ENCODE measurements at regions not wholly inside any gene's neighbourhood (a gene's known extent, or its start where the extent isn't known, plus 50 kb on each side); places are given as distances from the start of the nearest gene placed in this dataset.

DNA sequence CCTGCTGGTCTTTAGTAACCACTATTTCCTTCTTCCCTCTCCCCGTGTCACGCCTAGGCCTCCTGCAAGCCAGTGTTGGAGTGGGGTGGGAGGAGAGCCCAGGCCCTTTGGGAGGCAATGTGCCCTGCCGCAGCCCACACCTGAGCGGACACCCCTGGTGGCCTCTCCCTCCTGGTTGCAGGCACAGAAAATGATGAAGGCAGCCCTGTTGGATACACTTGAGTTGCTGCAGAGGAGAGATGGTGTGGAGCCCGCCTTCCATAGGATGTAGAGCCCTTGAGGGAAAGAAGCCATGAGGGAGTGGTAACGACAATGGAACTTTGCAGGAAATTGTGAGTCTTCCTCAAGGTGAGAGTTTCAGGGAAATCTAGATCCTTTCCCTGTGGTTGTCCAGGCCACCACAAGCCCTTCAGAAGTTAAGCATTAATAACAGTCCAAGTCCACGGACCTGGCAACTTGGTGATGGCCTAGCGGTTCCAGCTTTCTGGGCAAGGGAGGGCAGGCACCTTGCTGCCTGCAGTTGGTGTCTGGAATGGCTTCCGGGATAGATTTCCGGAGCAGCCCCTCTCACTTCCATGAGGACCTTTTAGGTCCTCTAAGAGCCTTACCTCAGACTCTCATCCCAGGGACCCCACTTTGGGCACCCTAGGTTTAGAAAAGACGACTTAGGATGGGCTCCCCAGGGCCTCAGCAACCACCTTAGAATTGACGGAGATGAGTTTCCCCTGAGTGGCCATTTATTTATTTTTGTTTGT is 67.3 kb upstream of the NXT1 start:
- DNase-seq (ENCODE audit: low read depth) = no peak
- in situ Hi-C loops (cut with HindIII; ENCODE audit: low pct_unique_long_range_greater_than_20kb, low sequenced_read_pairs) = no loop called here

DNA sequence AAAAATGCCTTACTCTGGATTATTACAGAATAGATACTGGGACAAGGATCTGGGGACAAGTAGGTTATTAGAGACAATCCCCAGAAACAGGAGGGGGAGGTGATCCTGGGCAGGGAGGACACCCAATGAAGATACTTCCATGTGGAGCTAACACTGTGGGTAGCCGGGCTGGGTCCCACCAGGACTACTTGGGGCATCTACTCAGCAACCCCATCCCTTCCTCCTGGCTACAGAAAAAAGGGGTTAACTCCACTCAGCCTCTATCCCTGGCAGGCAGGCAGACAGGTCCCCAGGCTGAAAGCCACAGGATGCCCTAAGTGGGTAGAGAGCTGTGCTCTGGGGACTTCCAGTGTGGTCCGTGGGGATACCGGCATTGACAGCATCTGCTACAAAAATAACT is 68.0 kb upstream of the NXT1 start:
- no peak for DNase-seq (ENCODE audit: low read depth)
- in situ Hi-C loops (cut with HindIII; ENCODE audit: low pct_unique_long_range_greater_than_20kb, low sequenced_read_pairs) = no loop called here

DNA sequence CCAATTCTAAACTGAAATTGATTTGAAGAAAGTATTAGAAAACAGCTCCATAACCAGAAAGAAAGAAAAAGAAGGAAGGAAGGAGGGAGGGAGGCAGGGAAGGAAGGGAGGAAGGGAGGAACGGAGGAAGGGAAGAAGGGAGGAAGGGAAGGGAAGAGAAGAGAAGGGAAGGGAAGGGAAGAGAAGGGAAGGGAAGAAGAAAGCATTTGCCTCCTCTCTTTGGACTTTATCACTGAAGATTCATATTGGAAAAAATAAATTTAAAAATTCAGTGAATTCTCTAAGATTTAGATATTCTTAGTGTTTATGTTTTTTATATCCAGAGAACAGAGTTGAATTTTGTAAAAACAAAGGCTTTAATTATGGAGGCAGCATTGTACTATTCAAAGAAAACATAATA is 68.5 kb upstream of the NXT1 start:
- DNase-seq (ENCODE audit: low read depth) = no peak
- in situ Hi-C loops (cut with HindIII; ENCODE audit: low pct_unique_long_range_greater_than_20kb, low sequenced_read_pairs) = no loop called here

DNA sequence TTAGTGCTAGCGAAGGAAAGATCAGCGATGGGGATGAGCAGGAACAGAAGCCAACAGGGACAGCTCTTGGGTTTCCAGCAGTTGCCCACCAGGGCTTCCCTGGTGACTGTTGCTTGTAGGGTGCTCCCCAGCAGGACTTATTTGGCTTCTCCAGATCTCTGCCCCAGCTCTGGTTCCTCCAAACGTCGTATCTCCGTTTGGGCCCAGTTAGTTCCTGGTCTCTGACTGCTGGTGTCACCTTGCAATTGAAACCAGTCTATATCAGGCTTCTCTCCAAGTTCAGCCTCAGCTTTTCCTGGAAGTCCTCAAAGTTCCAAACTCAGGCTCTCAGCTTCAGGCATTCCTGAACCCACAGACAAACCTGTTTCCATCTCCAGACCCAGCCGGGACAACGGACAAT is 70.8 kb upstream of the NXT1 start:
- no peak for DNase-seq (ENCODE audit: low read depth)
- in situ Hi-C loops (cut with HindIII; ENCODE audit: low pct_unique_long_range_greater_than_20kb, low sequenced_read_pairs) = no loop called here

DNA sequence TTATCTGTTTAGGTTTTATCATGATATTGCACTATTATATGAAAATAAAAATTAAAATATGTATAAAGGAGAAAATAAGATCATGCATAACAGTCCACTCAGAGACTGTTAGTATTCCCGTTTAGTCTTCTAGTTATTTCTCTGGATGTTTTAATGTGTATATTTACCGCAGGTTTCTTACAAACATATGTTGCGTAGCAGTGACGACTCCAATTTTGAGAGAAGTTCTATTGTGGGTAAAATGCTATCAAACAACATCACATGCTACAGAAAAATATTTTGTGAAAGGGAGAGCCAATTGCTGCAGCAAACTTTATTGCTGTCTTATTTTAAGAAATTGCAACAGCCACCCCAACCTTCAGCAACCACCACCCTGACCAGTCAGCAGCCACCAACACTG is 72.4 kb upstream of the NXT1 start:
- DNase-seq (ENCODE audit: low read depth) = no peak
- in situ Hi-C loops (cut with HindIII; ENCODE audit: low pct_unique_long_range_greater_than_20kb, low sequenced_read_pairs) = no loop called here

DNA sequence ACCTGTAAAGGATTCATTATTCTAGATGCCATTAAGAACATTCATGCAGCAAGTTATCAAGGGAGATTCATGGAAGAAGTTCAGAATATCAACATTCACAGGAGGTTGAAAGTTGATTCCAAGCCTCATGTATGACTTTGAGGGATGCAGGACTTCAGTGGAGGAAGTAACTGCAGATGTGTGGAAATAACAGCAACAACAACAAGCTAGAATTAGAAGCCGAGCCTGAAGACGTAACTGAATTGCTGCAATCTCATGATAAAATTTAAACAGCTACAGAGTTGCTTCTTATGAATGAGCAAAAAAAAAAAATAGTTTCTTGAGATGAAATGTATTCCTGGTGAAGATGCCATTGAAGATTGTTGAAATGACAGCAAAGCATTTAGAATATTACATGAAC is 73.3 kb upstream of the NXT1 start:
- no peak for DNase-seq (ENCODE audit: low read depth)
- in situ Hi-C loops (cut with HindIII; ENCODE audit: low pct_unique_long_range_greater_than_20kb, low sequenced_read_pairs) = no loop called here

DNA sequence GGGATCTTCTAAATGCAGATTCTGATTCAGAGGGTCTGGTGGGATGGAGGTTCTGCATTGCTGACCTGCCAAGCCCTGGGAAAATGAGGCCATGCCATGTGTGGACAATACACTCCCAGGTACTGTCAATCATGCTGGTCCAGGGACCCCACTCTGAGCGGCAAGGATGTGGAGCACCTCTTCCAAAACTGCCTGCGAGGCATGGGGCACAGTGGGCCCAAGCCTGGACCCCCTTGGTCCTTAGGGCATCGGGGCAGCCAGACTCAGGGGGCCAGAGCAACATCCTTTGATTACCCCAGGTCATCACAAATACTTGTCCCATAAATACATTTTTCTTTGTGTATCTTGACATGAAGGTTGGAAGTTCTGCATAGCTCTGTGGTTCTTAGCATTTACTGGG is 76.8 kb upstream of the NXT1 start:
- in situ Hi-C loops (cut with HindIII; ENCODE audit: low pct_unique_long_range_greater_than_20kb, low sequenced_read_pairs) = no loop called here
- no peak for DNase-seq (ENCODE audit: low read depth)

DNA sequence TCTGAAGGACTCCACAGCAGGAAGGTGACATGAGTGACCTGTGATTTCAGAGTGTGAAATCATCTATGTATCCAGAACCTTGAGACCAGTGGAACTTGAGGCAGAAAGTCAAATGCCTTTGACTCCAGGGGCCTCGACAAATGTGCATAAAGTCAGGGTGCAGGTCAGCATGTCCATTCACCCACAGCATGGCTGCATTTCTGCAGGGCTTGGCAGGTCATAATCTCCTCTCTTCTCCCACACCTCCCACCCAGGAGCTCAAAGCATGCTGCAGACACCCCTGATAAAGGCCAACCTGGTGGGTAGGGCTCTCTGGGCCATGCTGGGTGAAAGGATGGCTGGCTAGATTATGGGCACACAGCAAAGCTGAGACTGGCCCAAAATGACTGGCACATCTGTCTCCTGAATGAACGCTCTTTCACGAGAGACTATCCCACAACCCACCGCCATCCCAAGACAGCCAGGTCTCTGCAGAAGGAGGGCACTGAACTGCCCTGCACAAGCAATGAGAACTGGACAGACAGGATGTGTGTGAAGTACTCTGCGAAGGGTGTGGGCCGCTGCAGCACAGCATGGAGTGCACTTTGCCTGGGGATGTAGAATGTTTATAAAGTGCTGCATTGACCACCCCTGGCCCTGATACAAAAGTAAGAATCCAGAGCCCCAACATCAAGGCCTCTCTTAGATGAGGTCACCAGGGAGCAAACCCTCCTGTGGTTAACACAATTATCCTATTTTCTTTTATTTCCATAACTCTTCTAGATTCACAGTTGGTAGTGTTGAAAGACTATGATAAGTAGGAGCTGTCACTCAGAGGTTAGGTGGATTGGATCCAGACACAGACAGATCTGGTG is 78.2 kb upstream of the NXT1 start:
- in situ Hi-C loops (cut with HindIII; ENCODE audit: low pct_unique_long_range_greater_than_20kb, low sequenced_read_pairs) = no loop called here
- no peak for DNase-seq (ENCODE audit: low read depth)

DNA sequence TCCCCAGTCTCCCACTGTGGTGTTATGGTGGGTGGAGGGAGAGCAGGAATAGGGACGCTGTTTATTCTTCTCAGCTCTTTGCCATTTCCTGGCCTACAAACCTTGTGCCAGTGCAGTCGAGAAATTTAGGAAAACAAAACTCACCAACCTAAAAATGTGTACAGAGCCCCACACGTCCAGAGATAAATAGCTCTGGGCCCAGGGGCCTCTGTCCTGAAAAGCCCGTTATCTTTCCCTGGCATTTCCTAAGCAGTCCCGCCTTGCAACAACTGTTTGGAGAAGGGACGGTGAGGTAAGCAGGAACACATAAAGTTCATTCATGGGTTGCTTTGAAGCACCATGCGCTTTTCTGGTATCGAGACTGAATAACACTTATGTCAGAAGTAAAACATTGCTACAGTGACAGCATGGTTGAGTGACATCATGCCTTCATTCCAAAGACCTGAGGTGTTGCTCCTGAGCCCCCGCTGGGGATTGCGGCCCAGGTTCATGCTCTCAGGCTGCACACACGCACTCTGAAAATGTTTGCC is 80.1 kb upstream of the NXT1 start:
- in situ Hi-C loops (cut with HindIII; ENCODE audit: low pct_unique_long_range_greater_than_20kb, low sequenced_read_pairs) = no loop called here
- peak; percentile 5 for DNase-seq (ENCODE audit: low read depth)

DNA sequence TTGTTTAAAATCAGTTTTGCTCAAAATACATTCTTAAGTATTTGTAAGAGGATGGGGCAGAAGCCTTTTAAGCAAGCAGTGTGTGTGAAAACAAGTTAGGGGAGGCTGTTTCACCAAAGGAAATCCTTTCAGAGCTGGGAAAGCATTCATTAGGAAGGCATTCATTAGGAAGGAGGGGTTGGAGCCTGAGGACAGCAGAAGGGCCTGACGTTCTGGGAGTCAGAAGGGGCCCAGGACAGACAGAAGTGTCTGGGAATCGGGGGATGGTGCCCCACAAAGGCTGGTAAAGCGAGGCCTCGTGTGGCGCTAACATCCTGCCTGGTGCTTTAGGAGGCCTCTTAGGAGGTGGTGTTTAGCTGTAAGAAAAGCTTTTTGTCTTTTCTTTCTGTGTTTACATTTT is 80.6 kb upstream of the NXT1 start:
- in situ Hi-C loops (cut with HindIII; ENCODE audit: low pct_unique_long_range_greater_than_20kb, low sequenced_read_pairs) = no loop called here
- DNase-seq (ENCODE audit: low read depth) = no peak

DNA sequence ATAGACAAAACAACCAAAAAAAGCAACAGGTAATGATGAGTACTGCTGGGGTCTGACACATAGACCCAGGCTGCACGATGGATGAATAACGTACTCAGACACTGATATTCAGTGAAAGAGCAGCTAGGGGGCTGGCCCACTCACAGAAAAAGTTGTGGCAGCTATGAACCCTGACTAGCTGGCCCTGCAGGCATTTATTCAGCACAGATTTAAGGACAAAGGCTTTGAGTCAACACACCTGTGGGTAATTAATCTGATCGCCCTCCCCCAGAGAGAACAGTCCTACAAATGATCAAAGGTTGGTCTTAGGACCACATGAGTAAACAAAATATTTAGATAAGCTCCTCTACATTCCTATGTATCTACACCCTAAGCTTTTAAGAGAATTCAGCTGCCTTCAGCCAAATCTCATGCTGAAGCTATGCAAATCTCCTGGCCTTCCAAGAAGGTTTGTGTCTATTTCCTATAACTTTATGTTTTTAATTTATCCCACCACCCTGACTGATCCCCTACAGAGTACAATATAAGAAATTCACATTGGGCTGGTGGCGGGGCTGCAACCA is 81.7 kb upstream of the NXT1 start:
- DNase-seq (ENCODE audit: low read depth) = no peak
- in situ Hi-C loops (cut with HindIII; ENCODE audit: low pct_unique_long_range_greater_than_20kb, low sequenced_read_pairs) = no loop called here

DNA sequence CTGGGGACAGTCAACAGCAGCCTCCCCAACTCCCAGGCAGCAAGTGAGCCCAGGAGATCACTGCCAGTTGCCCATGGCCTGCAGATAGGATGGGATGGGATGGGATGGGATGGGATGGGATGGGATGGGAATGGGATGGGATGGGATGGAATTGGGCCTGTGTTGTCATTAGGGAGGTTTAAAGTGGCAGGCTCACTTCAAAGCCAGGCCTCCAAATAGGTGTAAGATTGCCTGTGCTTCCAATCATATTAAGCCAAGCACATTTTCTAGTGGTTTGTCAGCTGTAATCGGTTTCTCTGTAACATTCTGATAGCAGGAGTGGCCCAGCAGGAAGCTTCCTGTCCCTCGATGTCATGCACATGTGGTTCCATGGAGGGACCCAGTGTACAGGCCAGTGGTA is 82.7 kb upstream of the NXT1 start:
- DNase-seq (ENCODE audit: low read depth) = no peak
- in situ Hi-C loops (cut with HindIII; ENCODE audit: low pct_unique_long_range_greater_than_20kb, low sequenced_read_pairs) = no loop called here

DNA sequence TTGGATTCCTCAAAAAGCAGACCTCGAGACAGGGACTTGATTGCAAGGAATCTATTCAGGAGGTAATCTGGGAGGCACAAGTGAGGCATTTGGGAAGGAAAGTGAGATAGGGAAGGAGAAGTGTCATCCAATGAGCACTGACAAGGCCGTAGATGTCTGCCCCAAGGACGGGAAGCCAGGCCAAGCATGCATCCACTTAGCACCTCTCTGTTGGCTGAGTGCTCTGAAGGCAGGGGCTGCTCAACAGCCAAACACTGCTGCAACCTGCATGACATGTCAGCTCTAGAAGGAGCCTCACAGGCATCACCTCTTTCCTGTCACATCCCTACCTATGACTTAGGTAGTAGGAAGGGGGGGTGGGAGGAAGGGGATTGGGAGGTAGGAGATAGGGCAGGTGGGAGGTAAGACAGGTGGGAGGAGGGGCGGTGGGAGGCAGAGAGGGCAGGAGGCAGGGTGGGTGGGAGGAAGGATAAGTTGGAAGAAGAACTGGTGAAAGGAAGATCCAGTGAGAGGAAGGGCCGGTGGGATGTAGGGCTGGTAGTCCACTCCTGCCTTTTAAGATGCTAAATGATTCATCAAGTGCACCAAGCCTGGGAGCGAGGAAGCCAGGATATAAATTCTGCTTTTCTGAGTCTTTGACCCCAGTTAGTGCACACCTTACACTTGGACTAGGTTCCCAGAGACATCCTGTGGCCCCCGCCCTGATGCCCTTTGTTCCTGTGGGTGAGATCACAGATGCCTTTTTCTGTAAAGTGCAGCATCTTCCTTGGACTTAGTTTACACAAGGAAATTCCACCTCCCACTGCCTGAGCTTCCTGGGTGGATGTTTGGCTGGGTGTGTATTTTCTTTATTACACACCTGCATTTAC is 83.8 kb upstream of the NXT1 start:
- DNase-seq (ENCODE audit: low read depth) = no peak
- in situ Hi-C loops (cut with HindIII; ENCODE audit: low pct_unique_long_range_greater_than_20kb, low sequenced_read_pairs) = no loop called here

DNA sequence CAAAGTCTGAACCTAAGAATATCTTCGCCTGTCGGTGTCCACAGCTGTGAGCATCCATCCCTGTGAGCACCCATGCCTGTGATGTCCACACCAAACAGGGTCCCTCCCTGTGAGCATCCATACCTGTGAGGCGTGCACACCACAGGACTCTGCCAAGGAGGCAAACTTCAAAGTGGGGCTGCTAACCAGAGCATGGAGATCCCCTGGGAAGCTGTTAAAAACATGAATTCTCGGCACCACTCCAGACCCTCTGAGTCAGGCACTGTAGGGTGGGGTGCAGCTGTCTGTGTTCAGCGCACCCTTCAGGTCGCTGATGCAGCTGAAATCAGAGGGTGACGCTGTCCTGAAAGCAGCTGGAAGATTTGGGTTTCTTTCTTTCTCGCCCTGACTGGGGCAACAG is 85.4 kb upstream of the NXT1 start:
- no peak for DNase-seq (ENCODE audit: low read depth)
- in situ Hi-C loops (cut with HindIII; ENCODE audit: low pct_unique_long_range_greater_than_20kb, low sequenced_read_pairs) = no loop called here

DNA sequence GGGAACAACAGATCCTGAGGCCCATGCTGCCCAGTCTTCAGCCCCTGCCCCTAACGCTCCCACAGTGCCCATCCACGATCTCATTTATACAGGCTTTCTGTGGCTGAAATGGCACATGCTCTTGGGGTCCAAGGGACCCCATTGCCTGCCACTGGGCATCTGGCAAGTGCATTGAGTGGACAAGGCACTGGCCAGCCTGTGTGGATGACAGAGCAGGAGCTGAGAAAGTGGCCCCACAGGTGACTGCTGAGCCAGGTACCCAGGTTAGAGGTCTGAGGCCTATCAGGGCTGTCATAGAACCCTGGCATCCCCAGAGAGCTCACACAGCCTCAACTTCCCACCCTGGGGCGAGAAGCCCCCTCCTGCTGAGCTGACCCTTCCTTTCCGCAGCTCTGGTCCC is 86.0 kb upstream of the NXT1 start:
- DNase-seq (ENCODE audit: low read depth) = no peak
- in situ Hi-C loops (cut with HindIII; ENCODE audit: low pct_unique_long_range_greater_than_20kb, low sequenced_read_pairs) = no loop called here

DNA sequence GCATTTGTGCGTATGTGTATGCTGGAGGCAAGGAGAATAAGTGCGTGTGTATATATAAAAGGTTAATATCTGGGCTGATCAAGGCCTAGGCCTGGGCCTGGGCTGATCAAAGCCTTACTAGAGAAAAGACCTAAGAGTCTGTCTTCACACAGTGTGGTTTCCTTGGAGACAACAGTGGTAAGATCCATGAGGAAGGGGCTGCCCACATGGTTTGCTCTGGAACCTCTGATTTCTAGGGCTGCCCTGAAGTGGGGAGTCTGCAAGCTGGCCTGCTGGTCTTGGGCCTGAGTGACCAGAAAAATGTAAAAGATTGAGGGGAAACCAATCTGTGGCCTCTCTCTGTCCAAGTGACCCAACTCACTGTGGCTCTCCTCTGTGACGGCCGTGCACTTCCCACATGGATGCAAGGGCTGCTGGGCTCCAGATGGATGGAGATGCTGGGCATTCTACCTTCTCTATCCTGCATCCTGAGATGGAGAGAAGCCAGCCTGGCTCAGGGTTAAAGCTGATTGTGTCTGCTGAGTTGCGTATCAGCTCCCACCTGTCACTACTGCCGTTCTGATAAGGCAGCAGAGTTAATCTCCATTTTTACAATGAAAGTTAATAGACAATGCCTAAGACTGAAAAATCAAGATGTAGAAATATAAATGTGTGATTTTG is 90.3 kb upstream of the NXT1 start:
- DNase-seq (ENCODE audit: low read depth) = no peak
- in situ Hi-C loops (cut with HindIII; ENCODE audit: low pct_unique_long_range_greater_than_20kb, low sequenced_read_pairs) = no loop called here

DNA sequence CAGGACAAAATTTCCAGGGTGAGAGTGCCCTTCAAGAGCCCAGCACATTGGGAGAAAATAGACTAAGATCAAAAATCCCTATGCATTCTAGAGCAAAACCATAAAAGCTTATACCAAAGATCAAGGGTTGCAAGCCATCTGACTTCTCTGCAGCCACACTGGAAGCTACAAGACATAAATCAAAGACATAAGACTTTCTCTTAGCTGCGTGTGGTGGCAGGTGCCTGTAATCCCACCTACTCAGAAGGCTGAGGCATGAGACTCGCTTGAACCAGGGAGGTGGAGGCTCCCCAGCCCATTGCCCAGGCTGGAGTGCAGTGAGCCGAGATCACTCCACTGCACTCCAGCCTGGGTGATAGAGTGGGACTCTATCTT is 91.9 kb upstream of the NXT1 start:
- DNase-seq (ENCODE audit: low read depth) = no peak
- in situ Hi-C loops (cut with HindIII; ENCODE audit: low pct_unique_long_range_greater_than_20kb, low sequenced_read_pairs) = no loop called here
